B cell (primary cell): ENCODE measurements at regions not wholly inside any gene's neighbourhood (a gene's known extent, or its start where the extent isn't known, plus 50 kb on each side); places are given as distances from the start of the nearest gene placed in this dataset.

ENCODE experiments used
- EZH2 ChIP-seq: IDR thresholded peaks from 2 replicates; pipeline ENCODE4 v1.6.1; 2012; ENCODE audit warnings: borderline replicate concordance, low read depth, mild to moderate bottlenecking, moderate library complexity, low read length; ENCODE audit not compliant: insufficient read depth, poor library complexity, severe bottlenecking
- TF ChIP-seq, protein P1 (sequence below): fragments of 200-600 bp; IDR thresholded peaks from one replicate; pipeline ENCODE4 v1.8.0; 2022; ENCODE audit warnings: antibody characterized with exemption, mild to moderate bottlenecking

DNA sequence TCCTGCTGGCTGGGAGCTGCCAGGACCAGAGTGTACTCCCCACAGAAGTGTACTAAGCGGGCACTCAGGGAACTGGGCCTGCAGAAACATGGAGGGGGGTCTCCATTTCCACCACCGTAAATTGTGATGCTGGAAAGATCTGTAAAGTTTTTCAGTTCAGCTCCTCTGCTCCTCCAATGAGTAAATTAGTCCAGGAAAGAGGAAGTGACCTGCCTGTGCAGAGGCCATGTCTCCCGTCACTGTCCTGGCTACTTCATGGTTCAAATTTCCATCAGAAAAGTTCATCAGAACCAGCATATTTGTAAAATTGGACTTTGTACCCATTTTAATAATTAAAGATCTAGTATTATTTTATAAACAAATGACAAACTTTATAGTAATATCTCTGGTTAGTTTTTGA is 226.7 kb upstream of the THBS1 start:
- TF ChIP-seq, protein P1, sequence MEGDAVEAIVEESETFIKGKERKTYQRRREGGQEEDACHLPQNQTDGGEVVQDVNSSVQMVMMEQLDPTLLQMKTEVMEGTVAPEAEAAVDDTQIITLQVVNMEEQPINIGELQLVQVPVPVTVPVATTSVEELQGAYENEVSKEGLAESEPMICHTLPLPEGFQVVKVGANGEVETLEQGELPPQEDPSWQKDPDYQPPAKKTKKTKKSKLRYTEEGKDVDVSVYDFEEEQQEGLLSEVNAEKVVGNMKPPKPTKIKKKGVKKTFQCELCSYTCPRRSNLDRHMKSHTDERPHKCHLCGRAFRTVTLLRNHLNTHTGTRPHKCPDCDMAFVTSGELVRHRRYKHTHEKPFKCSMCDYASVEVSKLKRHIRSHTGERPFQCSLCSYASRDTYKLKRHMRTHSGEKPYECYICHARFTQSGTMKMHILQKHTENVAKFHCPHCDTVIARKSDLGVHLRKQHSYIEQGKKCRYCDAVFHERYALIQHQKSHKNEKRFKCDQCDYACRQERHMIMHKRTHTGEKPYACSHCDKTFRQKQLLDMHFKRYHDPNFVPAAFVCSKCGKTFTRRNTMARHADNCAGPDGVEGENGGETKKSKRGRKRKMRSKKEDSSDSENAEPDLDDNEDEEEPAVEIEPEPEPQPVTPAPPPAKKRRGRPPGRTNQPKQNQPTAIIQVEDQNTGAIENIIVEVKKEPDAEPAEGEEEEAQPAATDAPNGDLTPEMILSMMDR: no peak
- no peak for TF ChIP-seq EZH2
